H1 (cell line): ENCODE measurements at regions not wholly inside any gene's neighbourhood (a gene's known extent, or its start where the extent isn't known, plus 50 kb on each side); places are given as distances from the start of the nearest gene placed in this dataset.

Source experiments
- CBX8 ChIP-seq: fragments of 300-800, 300-1000 bp; sonication (generic); IDR thresholded peaks from 2 replicates; pipeline ENCODE4 v1.7.1; 2016; ENCODE audit warnings: low read depth, low read length, borderline replicate concordance
- HDAC6 ChIP-seq: IDR thresholded peaks from one replicate; pipeline ENCODE4 v1.7.1; 2012; ENCODE audit warnings: low read depth, mild to moderate bottlenecking, inconsistent platforms, low read length, moderate library complexity
- POLR2A ChIP-seq, 2 experiments: IDR thresholded peaks; 1 replicate in 1 of 2; 2 replicates in 1 of 2; pipeline ENCODE4 v1.6.1; 2011; ENCODE audit warnings: low read depth in 2 of 2, low read length in 2 of 2, mild to moderate bottlenecking in 2 of 2; ENCODE audit errors: control extremely low read depth in 1 of 2
- RBBP5 ChIP-seq: IDR thresholded peaks from 2 replicates; pipeline ENCODE4 v1.7.1; 2012; ENCODE audit warnings: low read depth, mild to moderate bottlenecking, inconsistent platforms, low read length, moderate library complexity, borderline replicate concordance
- SIN3A ChIP-seq, 2 experiments: IDR thresholded peaks in 1 of 2; conservative IDR thresholded peaks in 1 of 2; 2 replicates each; pipeline ENCODE4 v1.6.1; 2011 to 2012; ENCODE audit warnings: low read length in 2 of 2, improper control_type of control experiment in 1 of 2, low read depth in 1 of 2, mild to moderate bottlenecking in 1 of 2
- SP4 ChIP-seq: IDR thresholded peaks from 2 replicates; pipeline ENCODE4 v1.6.1; 2012; ENCODE audit warnings: low read length, inconsistent platforms
- SUZ12 ChIP-seq: fragments of 200-600 bp; sonication (generic); IDR thresholded peaks from 2 replicates; pipeline ENCODE4 v1.6.1; 2012; ENCODE audit warnings: mild to moderate bottlenecking, inconsistent platforms, low read length, moderate library complexity, mixed read lengths
- TAF1 ChIP-seq: IDR thresholded peaks from 2 replicates; pipeline ENCODE4 v1.6.1; 2011; ENCODE audit warnings: mild to moderate bottlenecking, low read depth, low read length

- no peak for TF ChIP-seq RBBP5
- no peak for TF ChIP-seq TAF1
- no peak for TF ChIP-seq SUZ12
- no peak for TF ChIP-seq CBX8
- no peak for TF ChIP-seq POLR2A (IDR thresholded peaks at IDR 0.05; ENCODE audit: control extremely low read depth in 1 of 2, low read depth in 2 of 2, low read length in 2 of 2)
- no peak for TF ChIP-seq SP4
- TF ChIP-seq HDAC6 = no peak
- no peak for TF ChIP-seq SIN3A (conservative IDR thresholded peaks at IDR 0.05 in 1 of 2, IDR thresholded peaks at IDR 0.05 in 1 of 2; ENCODE audit: low read depth in 1 of 2, low read length in 2 of 2)
Measured at GRCh38 chr13:58617880-58618665, 986.5 kb downstream of the PCDH17 start (continued).
